ENCODE measurements at regions not wholly inside any gene's neighbourhood (a gene's known extent, or its start where the extent isn't known, plus 50 kb on each side); places are given as distances from the start of the nearest gene placed in this dataset.

DNA sequence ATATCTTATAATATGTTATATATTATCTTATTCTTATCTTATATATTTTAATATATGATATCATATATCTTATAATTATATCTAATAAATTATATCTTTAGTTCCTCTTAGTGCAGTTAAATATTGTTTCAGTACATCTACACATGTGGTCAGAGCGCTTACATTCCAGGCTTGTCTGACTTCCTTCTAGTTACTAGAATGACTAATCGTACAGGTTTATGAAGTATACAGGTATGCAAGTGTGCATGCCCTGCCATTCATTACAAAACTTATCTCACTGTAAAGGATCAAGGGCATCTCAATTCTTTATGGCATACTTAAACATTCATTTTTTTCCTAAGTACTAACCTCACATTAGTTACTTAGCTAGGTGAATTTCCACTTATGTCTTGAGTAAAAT is 1278.0 kb upstream of the MAP3K7 start:
- Histone ChIP-seq H3K4me3 (no peak overlapping the region), H3K4me1 (no peaks in the 10 kb centered on the region), H3K9me3 (no peaks in the 10 kb centered on the region), H3K4me2 (no peak overlapping the region), H3K27ac (no peak overlapping the region)
- FAIRE-seq (no peak), DNase-seq (ENCODE audit: low read depth in 1 of 2, low spot score in 1 of 2) (no peak), ATAC-seq (no peak)
- CTCF ChIA-PET, result no interaction called here
- 39% methylated on average over 2 of the region's 2 CpGs for WGBS (ENCODE audit: missing lambda C conversion rate)
- POLR2A ChIA-PET, result no interaction called here
- no peak for TF ChIP-seq RNF2 (IDR thresholded peaks at IDR 0.05; ENCODE audit: borderline replicate concordance, low read depth)
- no peak for TF ChIP-seq ELK1 (IDR thresholded peaks at IDR 0.05; ENCODE audit: low read depth, low read length)
- TF ChIP-seq POLR2AphosphoS2 (conservative IDR thresholded peaks at IDR 0.05; ENCODE audit: low read length), result no peak
- TF ChIP-seq ZSCAN20 (CRISPR knock-in tag; IDR thresholded peaks at IDR 0.05), result no peak
- TF ChIP-seq FOSL2 (IDR thresholded peaks at IDR 0.05), result no peak
- no peak for TF ChIP-seq FOSL2 (CRISPR knock-in tag; IDR thresholded peaks at IDR 0.05)
- TF ChIP-seq PHF8 (IDR thresholded peaks at IDR 0.05; ENCODE audit: borderline replicate concordance, low read depth), result no peak
- no peak for TF ChIP-seq SMC3 (IDR thresholded peaks at IDR 0.05)
- no peak for TF ChIP-seq HOXB13 (CRISPR knock-in tag; IDR thresholded peaks at IDR 0.05; ENCODE audit: low read depth)
- TF ChIP-seq POLR2A (IDR thresholded peaks at IDR 0.05; ENCODE audit: low read length), result no peak
- no peak for TF ChIP-seq BCL3 (IDR thresholded peaks at IDR 0.05)
- TF ChIP-seq JUNB (IDR thresholded peaks at IDR 0.05), result no peak
- TF ChIP-seq PBX3 (IDR thresholded peaks at IDR 0.05), result no peak
- TF ChIP-seq SREBF2 (IDR thresholded peaks at IDR 0.05), result no peak

- WGBS (ENCODE audit: missing lambda C conversion rate), result 5% methylated on average over 4 of the region's 4 CpGs
- no peak overlapping the region for H3K27ac ChIP-seq
- POLR2A ChIA-PET, result no interaction called here
- TF ChIP-seq FOXS1 (CRISPR knock-in tag; IDR thresholded peaks at IDR 0.05) (no peak), TP53 (CRISPR knock-in tag; IDR thresholded peaks at IDR 0.05) (no peak), ZFP36 (IDR thresholded peaks at IDR 0.05; ENCODE audit: borderline replicate concordance, partially characterized antibody) (no peak), SMC3 (IDR thresholded peaks at IDR 0.05) (no peak), HOXB5 (CRISPR knock-in tag; IDR thresholded peaks at IDR 0.05) (no peak)
- TF ChIP-seq, protein P1, sequence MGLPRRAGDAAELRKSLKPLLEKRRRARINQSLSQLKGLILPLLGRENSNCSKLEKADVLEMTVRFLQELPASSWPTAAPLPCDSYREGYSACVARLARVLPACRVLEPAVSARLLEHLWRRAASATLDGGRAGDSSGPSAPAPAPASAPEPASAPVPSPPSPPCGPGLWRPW (IDR thresholded peaks at IDR 0.05), result no peak
- DNase-seq (ENCODE audit: low read depth in 1 of 2, low spot score in 1 of 2) (peak in 1 of 2 experiments; percentile 1), ATAC-seq (no peak), FAIRE-seq (no peak)
- no peaks in the 10 kb centered on the region for H3K4me1 ChIP-seq
- H3K4me3 ChIP-seq, result no peak overlapping the region
- CTCF ChIA-PET, result no interaction called here
- H3K4me2 ChIP-seq, result no peak overlapping the region
- H3K9me3 ChIP-seq, result no peaks in the 10 kb centered on the region
Measured at GRCh38 chr6:91860541-91861335, 1273.9 kb upstream of the MAP3K7 start.

DNA sequence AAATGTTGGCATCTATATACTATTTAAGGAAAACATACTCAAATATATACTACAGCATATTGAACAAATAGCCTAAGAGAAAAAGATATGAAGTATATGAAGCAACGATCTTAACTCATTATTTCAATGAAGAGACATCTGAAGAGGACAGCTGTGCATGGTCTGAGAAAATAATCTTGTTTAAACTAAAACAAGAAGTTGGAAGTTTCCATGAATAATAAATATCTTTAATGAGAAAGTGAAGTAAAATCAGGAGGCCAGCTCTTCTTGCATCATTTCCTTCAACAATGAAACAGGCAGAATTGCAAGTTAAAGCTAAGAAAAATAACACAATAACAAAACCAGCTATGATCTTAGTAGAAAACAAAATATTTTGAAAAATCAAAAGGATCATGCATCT is 1265.4 kb upstream of the MAP3K7 start:
- no peak overlapping the region for H3K4me3 ChIP-seq
- no peaks in the 10 kb centered on the region for H3K9me3 ChIP-seq
- 6% methylated on average over 1 of the region's 1 CpG for WGBS (ENCODE audit: missing lambda C conversion rate)
- POLR2A ChIA-PET, result no interaction called here
- CTCF ChIA-PET, result no interaction called here
- DNase-seq (ENCODE audit: low read depth in 1 of 2, low spot score in 1 of 2) (no peak), ATAC-seq (no peak), FAIRE-seq (no peak)
- no peak overlapping the region for H3K4me2 ChIP-seq
- no peaks in the 10 kb centered on the region for H3K4me1 ChIP-seq
- no peak overlapping the region for H3K27ac ChIP-seq
- TF ChIP-seq NR3C1 (IDR thresholded peaks at IDR 0.05), result no peak
- TF ChIP-seq RCOR1 (IDR thresholded peaks at IDR 0.05; ENCODE audit: low read depth, low read length), result no peak
- TF ChIP-seq JUNB (IDR thresholded peaks at IDR 0.05), result no peak
- TF ChIP-seq, protein P1 (IDR thresholded peaks at IDR 0.05), result no peak
- TF ChIP-seq MYC (IDR thresholded peaks at IDR 0.05; ENCODE audit: borderline replicate concordance, low read length), result no peak
- TF ChIP-seq SMC3 (IDR thresholded peaks at IDR 0.05), result no peak
- TF ChIP-seq HOXB5 (CRISPR knock-in tag; IDR thresholded peaks at IDR 0.05), result no peak
- TF ChIP-seq ELK1 (IDR thresholded peaks at IDR 0.05; ENCODE audit: low read depth, low read length), result no peak
- no peak for TF ChIP-seq HOXA7 (CRISPR knock-in tag; IDR thresholded peaks at IDR 0.05)
- TF ChIP-seq NFE2L2 (conservative IDR thresholded peaks at IDR 0.05; ENCODE audit: low read length), result no peak
- TF ChIP-seq HDAC2 (IDR thresholded peaks at IDR 0.05), result no peak
- no peak for TF ChIP-seq GATA3 (IDR thresholded peaks at IDR 0.05; ENCODE audit: borderline replicate concordance)
